NCI-H2171 (cell line): ENCODE measurements at regions not wholly inside any gene's neighbourhood (a gene's known extent, or its start where the extent isn't known, plus 50 kb on each side); places are given as distances from the start of the nearest gene placed in this dataset.

Source experiments
- DNase-seq: peaks from one replicate; lab custom pipeline; 2025; lab: John Stamatoyannopoulos, UW

DNA sequence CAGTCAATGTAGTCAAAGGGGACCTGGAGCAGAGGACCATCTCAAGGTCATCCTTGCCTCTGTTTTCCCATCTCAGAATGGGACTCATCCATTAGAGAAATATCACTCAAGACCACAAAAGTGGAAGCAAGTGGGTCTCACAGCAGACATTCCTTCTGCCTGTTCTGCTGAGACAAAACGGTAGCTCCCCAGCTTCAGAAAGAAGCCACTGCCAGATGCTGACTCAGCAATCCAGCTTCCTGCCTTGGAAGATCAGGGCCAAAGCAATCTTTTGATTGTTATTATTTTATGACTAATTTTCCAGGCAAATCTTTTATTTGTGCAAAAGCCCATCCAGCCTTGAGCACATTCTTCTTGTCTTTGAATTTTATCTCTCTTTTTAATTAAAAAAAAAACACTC, 86.8 kb downstream of the CCT6B start:
- no peak for DNase-seq

DNA sequence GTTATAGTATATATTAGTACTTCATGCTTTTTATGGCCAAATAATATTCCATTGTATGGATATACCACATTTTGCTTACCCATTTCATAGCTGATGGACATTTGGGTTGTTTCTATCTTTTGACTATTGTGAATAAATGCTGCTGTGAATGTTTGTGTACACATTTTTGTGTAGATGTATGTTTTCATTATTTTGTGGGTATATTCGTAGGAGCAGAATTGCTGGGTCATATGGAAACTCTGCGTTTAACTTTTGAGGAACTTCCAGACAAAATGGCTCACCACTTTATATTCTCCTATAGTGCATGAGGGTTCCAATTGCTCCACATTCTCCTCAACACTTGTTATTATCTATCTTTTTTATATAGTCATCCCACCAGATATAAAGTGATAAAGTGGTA, 88.6 kb downstream of the CCT6B start:
- no peak for DNase-seq

DNA sequence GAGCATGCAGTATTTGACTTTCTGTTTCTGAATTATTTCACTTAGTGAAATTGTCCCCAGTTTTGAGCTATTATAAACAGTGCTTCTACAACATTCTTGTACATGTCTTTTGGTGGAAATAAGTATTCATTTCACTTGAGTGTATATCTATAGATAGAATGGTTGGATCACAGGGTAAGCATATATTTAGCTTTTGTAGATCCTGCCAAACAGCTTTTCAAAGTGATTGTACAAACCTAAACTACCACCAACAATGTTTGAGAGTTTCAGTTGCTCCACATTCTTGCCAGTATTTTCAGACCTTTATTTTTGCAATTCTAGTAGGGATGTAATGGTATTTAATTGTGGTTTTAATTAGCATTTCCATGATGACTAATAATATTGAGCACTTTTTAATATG, 91.6 kb downstream of the CCT6B start:
- no peak for DNase-seq

DNA sequence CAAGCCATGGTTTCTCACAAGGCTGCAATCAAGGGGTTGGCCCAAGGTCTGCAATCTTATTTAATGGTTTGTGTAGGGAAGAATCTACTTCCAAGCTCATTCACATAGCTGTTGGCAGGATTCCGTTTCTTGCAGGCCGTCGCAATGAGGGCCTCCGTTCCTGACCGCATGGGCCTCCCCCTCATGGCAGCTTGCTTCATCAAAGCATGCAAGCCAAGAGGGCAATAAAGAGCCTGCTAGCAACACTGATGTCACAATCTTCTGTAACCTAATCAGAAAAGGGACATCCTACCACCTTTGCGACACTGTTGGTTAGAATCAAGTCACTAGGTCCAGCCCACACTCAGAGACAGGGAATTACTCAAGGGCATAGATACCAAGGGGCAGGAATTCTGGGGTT, 95.5 kb downstream of the CCT6B start:
- DNase-seq = no peak

DNA sequence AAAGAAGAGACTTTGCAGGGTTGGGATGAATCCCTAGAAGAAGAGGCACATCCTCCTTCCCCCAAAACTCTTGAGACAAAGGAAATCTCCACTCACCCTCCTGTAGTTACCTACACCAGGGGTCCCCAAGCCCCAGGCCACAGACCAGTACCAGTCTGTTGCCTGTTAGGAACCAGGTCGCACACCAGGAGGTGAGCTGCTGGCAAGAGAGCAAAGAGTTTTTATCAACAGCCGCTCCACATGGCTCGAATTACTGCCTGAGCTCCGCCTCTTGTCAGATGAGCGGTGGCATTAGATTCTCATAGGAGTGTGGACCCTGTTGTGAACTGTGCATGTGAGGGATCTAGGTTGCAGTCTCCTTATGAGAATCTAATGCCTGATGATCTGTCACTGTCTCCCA, 98.9 kb downstream of the CCT6B start:
- peak; percentile 17 for DNase-seq

DNA sequence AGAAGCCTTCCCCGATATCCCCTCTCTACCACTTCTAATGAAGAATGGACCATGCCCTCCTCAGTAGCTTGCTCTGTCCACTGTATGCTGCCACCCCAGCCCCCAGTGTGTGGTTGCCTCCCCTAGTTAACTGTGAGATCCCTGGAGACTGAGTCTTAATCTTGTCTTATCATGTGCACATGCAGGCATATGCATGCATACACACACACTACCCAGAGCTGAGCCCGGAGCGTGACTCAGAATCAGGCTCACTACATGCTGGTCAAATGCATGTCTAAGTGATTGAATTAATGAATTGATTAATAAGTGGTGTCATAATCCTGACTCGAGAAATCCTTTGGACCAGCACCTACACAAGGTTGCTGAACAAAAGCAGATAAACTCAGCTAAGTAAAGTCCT, 99.4 kb downstream of the CCT6B start:
- DNase-seq = no peak

DNA sequence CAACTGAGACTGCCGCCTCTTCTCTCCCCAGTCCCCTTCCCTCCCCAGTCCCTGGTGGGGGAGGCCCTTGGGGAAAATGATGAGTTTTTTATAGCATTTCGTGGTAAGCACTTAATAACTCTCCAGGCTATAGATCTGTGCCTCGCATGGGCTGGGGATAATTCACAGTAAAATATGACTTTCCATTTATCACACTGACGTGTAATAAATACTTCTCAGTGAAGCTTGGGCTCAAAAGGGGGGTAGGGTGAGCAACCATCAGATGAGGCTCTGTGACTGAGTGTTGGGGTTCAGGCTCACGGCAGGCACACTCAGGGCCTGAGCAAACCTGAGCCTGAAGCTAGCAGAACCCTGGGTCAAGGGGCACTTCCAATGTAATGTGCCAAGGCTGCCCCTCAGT, 101.6 kb downstream of the CCT6B start:
- DNase-seq = no peak

DNA sequence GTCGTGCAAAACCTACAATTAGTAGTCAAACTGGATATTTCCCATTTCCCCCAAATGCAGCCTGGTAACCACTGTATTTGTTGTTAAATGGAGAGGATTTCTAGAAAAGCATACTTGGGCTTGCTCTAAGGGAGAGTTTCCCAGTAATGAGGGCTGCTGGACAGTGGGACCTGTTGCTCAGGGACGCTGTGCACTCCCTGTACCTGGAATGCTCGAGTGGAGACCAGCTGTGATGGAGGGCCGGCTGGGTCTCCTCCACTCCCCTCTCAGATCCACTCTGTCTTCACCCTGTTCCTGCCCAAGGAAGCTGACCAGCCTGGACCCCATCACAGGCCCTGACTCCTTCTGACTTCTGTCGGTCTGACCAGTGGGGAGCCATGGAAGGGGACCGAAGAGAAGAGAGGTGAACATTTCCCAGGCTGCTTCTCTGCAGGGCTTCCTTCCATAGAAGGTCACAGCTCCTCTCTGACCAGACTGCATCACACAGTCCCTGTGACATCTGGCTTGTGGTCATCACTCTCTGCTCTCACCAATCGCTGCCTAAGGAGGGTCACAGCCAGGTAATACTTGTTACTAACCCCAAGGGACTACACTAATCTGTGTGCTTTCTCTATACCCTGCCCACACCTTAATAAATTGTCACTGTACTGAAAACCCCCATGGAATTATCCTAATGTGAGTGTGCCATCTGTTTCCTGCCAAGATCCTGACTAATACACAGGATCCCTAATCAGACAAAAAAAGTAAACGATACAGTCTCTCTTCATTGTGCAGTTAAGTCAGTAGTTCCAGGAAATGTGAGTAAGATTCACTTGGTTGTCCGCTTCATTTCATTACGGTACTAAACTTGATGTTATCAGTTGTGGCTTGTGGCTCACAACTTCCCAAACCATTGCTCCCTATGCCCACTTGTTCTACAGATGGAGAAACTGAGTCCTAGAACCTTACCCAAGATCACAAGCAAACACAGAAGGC, 102.4 kb downstream of the CCT6B start:
- DNase-seq = peak; percentile 76

DNA sequence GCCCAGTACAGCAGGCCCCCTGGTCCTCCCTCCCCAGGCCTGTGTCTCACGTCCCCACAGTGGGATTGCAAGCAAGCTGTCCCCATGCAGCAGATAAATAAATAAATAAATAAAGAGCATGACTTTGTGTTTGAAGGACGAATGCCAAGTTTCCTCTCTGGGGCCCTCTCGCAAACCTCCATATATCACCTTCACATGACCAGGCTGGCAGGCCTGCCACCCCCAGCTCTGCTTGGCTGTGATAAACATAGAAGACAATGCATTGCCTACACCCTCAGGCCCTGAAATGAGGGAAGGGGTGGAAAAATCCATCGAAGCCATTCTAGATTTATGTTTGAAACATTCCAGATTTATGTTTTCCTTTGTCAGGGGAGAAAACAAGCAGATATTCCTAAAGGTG, 107.3 kb downstream of the CCT6B start:
- DNase-seq = no peak

DNA sequence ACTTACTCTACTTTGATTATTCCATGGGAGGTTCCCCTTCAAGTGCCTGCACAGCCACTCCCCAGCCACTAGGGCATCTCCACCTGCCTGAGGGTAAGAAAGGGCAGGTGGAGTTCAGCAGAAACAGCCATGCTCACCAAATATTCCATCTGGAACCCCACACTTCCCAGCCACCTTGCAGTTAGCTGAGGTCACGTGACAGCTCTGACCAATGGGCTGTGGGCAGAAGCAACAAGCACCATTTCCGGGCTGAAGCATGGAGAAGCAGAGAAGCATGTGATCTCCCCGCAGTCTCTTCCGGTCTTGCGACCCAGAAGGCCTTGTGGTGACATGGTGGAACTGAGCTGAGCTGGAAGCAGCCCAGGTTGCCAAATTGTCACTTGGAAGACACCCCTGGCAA, 108.6 kb downstream of the CCT6B start:
- DNase-seq = no peak

DNA sequence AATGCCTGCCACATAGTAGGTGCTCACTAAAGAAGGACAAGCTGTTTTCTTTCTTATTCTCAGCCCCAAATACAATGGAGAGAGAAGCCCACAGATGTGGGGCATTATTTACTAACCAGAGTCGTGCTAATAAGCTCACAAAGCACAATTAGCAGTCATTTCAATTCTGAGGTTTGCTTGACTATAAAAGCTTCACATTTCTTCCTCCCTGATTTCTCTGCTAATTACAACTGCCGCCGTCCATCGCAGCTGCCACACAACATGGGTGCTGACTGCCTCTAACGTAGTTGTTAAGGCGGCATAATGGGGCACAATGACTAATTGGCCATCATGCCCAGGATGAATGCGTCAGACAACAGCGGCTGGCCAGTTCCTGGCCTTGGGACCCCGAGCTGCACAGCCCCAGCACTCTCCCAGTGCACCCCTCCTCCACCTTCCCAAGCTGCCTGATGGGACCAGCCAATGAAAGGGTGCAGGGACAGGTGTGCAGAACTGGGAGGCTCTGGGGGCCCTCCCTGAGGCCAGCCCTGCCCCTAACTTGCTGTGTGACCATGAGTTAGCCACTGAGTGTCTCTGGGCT, 109.2 kb downstream of the CCT6B start:
- no peak for DNase-seq

DNA sequence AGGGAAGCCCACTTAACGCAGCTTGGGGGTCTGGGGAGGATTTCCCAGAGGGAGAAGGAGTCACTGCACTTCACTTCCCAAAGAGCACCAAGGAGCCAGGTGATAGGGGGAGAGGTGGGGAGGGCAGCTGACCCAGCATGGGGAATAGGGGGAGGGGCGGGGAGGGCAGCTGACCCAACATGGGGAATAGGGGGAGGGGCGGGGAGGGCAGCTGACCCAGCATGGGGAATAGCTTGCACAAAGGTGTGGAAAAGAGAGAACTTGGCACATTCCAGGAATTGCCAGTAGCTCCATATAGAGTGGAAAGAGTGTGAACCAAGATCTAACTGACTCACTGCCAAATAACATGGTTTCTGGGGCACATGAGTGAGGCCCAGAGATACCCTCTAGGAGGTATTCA, 110.3 kb downstream of the CCT6B start:
- DNase-seq = no peak

DNA sequence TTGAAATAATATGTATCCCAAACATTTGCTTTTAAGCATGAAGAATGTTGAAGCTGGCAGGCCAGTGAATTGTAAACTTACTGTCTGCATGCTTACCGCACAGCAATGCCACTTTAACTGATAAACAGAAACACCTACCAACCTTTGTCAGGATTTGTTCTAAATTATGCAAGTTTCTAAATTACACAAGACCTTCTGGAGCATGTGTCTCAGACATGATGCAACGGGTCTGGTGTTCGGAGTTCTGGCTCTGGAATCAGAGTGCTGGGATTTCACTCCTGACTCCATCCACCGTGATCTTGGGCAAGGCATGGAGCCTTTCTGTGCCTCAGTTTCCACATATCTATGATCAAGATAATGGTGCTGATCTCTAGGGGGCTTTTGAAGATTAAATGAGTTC, 111.2 kb downstream of the CCT6B start:
- no peak for DNase-seq

DNA sequence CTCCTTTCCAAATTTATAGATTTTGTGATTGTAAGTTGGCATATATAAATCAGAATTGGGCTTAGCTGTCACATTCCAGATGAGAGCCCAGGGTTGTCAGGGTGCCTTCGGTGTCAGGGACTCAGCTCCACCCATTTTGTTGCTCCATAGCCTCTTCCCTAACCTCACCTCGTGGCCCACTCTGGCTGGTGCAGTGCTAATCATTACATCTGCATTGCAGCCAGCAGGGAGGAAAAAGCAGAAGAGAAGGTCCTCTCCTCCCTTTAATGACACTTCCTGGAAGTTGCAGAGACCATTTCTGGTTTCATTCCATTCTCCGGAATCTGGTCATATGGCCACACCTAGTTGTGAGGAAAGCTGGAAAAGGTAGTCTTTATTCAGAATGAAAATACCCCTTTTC, 113.3 kb downstream of the CCT6B start:
- no peak for DNase-seq

DNA sequence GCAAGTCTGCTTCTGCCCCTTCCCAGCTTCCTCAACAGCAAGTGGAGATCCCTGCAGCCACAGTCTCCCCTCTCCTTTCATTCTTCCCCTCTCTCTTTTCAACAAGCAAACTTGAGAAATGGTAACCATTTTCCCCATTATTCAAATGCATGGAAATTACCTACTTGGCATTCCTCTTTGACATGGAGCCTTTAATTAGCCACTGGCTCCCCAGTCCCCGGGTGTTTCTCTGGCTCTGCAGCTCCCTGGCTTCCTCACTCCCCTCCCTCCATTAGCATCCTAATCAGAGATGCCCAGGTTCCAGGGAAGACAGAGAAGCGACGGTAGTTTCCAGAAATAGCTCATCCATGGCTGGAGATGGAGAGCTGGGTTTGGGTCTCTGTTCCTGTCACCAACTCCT, 116.0 kb downstream of the CCT6B start:
- no peak for DNase-seq

DNA sequence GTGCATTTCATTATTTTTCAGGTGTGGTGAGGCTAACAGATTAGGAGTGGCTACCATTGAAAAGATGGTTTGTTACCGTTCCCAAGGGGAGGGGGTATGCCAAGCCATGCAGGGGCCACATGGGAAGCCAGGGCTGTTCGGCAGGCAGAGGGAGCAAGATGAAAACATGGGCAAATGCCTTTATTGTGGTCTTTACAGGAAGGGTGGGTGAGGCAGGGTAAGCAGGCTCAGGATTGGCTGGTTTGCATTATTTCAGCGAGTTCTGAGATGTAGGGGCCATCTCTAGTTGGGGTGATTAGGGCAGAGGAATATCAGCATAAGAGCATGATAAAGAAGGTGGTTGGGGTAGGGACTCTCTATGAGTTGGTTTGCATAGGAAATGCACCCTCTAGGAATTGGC, 117.6 kb downstream of the CCT6B start:
- no peak for DNase-seq

DNA sequence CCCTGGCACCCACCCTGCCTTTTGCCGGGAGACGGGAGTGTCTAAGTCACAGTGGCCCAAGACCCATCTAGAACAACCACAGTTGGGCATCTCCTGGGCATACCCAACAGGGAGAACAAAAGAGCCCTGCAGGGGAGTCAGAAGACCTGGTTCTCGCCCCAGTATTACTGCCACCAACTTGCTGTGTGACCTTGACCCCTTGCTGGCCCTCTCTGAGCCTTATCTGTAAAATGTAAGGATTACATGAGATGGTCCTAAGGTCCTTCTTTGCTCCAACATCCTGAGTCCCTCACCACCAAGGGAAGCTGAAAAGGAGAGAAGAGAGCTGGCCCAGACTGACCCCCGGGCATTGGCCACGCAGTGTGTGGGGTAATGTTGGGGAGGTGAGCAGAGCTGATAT, 119.0 kb downstream of the CCT6B start:
- DNase-seq = no peak

DNA sequence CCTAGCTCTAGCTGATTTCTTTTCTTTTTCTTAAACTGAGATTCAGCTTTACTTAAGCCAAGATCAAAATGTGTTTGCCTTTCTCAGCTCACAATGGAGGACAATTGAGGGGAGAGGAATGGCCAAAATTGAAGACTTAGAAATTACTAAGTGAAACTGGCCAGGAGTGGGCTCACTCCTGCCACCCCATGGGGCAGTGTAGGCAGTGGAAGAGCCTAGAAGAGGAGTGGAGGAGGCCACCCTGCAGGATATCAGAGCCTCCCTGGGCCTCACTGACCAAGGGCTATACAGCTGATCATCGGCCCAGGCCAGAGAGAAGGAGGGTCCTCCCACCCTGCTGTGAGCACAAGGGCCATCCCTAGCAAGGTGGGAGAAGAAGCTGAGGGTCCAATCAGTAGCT, 119.8 kb downstream of the CCT6B start:
- DNase-seq = no peak

DNA sequence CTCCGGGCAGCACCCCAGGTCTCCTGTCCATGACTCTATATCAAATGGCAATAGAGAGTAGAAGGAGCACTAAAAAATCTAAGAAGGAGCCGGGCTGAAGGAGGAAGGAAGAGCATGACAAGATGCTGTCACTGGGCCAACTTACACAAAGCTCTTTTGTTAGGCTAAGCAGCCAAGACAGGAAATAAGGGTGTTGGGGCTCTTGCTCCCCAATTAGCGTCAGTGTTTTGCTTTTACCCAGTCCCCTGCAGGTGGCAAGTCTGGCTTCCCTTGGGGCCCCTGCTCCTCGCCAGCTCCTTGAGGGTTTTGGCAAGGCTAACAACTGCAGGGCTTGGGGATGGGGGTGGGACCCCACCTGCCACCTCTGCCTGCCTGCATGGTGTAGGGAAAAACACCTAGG, 120.5 kb downstream of the CCT6B start:
- peak; percentile 29 for DNase-seq

DNA sequence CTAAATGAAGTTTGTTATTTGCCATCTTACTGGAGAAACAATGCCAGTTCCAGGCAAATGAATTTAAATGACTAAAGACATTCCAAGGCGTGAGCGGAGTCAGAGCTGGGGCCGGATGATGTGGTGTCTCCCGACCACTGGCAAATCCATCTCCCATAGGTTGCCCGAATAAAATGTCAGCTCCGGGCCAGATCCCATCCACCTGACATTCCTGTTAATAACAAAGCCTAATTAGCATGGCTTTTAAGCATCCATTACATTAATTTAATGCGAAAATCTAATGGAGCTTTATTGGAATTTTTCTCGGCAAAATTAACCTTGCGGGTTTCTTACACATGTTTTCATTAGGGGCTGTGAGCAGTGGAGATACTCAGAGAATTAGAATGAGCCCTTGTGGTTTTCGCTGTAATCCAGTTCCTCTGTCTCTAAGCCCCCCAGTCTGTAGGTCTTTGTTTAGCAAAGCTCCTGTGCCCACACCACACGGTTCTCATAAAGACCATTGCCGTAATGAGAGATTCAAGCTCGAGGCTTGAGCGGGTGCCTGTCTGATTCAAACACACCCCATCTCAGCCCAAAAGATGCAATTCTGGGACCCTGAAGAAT, 123.3 kb downstream of the CCT6B start:
- no peak for DNase-seq

DNA sequence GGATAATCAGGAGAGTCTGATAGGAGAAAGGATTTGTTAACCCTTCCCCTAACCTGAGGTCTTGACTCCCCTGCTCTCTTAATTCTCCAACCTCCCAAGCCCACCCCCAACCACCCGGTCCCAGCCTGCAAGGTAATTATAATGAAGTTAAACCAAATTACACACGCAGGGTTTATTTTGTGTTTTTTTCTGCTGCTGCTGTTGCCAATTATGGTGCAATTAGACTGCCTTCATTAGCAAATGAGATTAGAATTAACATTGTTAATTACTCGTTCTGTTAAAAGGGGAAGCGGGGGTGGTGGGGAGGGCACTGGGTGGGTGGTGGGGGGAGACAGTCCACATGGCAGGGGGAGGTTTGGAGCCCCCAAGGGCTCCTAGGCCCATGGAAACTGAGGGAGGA, 128.9 kb downstream of the CCT6B start:
- no peak for DNase-seq

DNA sequence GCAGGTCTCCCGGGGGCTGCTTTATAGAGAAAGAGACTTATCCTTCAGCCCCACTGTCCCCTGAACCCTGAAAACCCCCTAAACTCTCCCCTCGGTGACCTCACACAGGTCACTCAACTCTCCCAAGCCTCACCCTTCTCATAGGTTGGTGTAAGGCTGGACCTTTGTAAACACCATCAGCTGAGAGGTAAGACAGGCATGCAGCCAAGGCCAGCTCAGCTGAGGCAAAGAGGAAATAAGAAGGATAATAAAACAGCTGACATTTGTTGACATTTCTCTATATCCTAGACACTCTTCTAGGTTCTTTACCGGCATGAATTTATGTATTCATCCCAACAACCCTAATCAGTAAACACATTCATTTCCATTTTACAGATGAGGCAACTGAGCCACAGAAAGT, 134.3 kb downstream of the CCT6B start:
- no peak for DNase-seq

DNA sequence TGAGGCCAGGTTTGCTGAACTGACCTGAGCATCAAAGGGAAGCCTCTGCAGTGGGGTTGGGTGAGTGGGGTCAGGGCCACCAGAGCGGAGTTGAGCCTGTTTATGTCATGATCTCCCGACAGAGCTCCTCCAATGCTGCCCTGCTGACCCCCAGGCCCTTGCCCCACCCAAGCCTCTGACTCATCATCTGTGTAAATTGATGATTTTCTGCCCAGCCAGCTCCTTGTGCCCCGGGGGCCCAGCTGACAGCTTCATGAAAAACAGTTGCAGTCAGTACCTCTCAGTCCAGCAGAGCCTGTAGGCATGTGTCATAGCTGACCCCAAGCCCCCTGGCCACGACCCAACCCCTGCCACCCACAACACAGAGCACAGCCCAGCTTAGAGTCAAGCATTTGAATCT, 134.9 kb downstream of the CCT6B start:
- DNase-seq = no peak
